DOHH2 (cell line): ENCODE measurements at regions not wholly inside any gene's neighbourhood (a gene's known extent, or its start where the extent isn't known, plus 50 kb on each side); places are given as distances from the start of the nearest gene placed in this dataset.

ENCODE experiments used
- H3F3A ChIP-seq: fragments of 200-600 bp; sonication (generic), shearing (Covaris generic); 2 replicates; pipeline ENCODE4 v1.6.0; 2016; ENCODE audit warnings: antibody characterized with exemption, mild to moderate bottlenecking; ENCODE audit not compliant: control insufficient read depth, insufficient read depth
- H3K27ac ChIP-seq: fragments of 200-600 bp; sonication (generic); 2 replicates; pipeline ENCODE4 v1.5.1; 2014; ENCODE audit warnings: low read depth, mild to moderate bottlenecking, low read length, moderate library complexity
- H3K27me3 ChIP-seq: fragments of 200-600 bp; sonication (generic); 2 replicates; pipeline ENCODE4 v1.6.1; 2014; ENCODE audit warnings: mild to moderate bottlenecking, low read length, mixed read lengths; ENCODE audit not compliant: control insufficient read depth
- H3K36me3 ChIP-seq: fragments of 200-600 bp; sonication (generic); 2 replicates; pipeline ENCODE4 v1.6.1; 2014; ENCODE audit warnings: mild to moderate bottlenecking, low read length, moderate library complexity, mixed read lengths; ENCODE audit not compliant: control insufficient read depth
- H3K4me1 ChIP-seq: fragments of 200-600 bp; sonication (generic); 2 replicates; pipeline ENCODE4 v1.6.1; 2014; ENCODE audit warnings: mild to moderate bottlenecking, low read length, mixed read lengths; ENCODE audit not compliant: control insufficient read depth
- H3K4me2 ChIP-seq: fragments of 200-600 bp; sonication (generic); 2 replicates; pipeline ENCODE4 v1.6.0; 2014; ENCODE audit warnings: mild to moderate bottlenecking, low read length, moderate library complexity
- H3K4me3 ChIP-seq: fragments of 200-600 bp; sonication (generic); 2 replicates; pipeline ENCODE4 v1.5.1; 2014; ENCODE audit warnings: mild to moderate bottlenecking, low read length, mixed read lengths
- H3K79me2 ChIP-seq: fragments of 200-600 bp; sonication (generic); 2 replicates; pipeline ENCODE4 v1.6.1; 2014; ENCODE audit warnings: mild to moderate bottlenecking, low read length, mixed read lengths; ENCODE audit not compliant: control insufficient read depth
- H3K9me2 ChIP-seq: fragments of 200-600 bp; sonication (generic); replicated peaks from 2 replicates; pipeline ENCODE4 v1.6.1; 2014; ENCODE audit warnings: mild to moderate bottlenecking, low read length, mixed read lengths; ENCODE audit not compliant: control insufficient read depth
- H3K9me3 ChIP-seq: fragments of 200-600 bp; sonication (generic); 2 replicates; pipeline ENCODE4 v1.6.1; 2014; ENCODE audit warnings: antibody characterized with exemption, low read length, mixed read lengths; ENCODE audit not compliant: control insufficient read depth, insufficient read depth
- H4K20me1 ChIP-seq: fragments of 200-600 bp; sonication (generic); 2 replicates; pipeline ENCODE4 v1.6.0; 2014; ENCODE audit warnings: low read depth, mild to moderate bottlenecking, antibody characterized with exemption, low read length, moderate library complexity; ENCODE audit not compliant: control insufficient read depth, insufficient read depth
- CTCF ChIP-seq: fragments of 200-600 bp; sonication (generic); IDR thresholded peaks from one replicate; pipeline ENCODE4 v1.5.1; 2014; ENCODE audit warnings: antibody characterized with exemption, mild to moderate bottlenecking, low read depth, low read length; ENCODE audit not compliant: poor library complexity, severe bottlenecking
- EZH2phosphoT487 ChIP-seq: fragments of 200-600 bp; sonication (generic); IDR thresholded peaks from 2 replicates; pipeline ENCODE4 v1.6.1; 2017; ENCODE audit warnings: borderline replicate concordance, mild to moderate bottlenecking, antibody characterized with exemption, low read length, moderate library complexity, mixed read lengths

- Histone ChIP-seq H3K4me1 (no peaks in the 10 kb centered on the region), H3K9me2 (no peaks in the 10 kb centered on the region)
Observed at GRCh38 chr1:221449801-221450470, 292.0 kb downstream of the DUSP10 start.

GRCh38 chr1:221451741-221452140, 290.1 kb downstream of the DUSP10 start:
- no peaks in the 10 kb centered on the region for H3K9me2 ChIP-seq
- H3K4me1 ChIP-seq: no peaks in the 10 kb centered on the region
- H4K20me1 ChIP-seq: no peaks in the 10 kb centered on the region

More at GRCh38 chr1:221449801-221450470, 292.0 kb downstream of the DUSP10 start:
- Histone ChIP-seq H3F3A (no peaks in the 10 kb centered on the region), H3K27me3 (no peaks in the 10 kb centered on the region), H3K4me2 (no peak overlapping the region), H3K36me3 (no peaks in the 10 kb centered on the region), H3K9me3 (no peaks in the 10 kb centered on the region), H3K79me2 (no peaks in the 10 kb centered on the region), H3K4me3 (no peak overlapping the region), H3K27ac (no peak overlapping the region), H4K20me1 (no peaks in the 10 kb centered on the region)
- TF ChIP-seq EZH2phosphoT487: no peak
- TF ChIP-seq CTCF: no peak

GRCh38 chr1:221454096-221454495, 287.8 kb downstream of the DUSP10 start:
- H4K20me1 ChIP-seq: no peaks in the 10 kb centered on the region
- H3K36me3 ChIP-seq: no peaks in the 10 kb centered on the region
- no peaks in the 10 kb centered on the region for H3F3A ChIP-seq
- no peaks in the 10 kb centered on the region for H3K79me2 ChIP-seq
- no peak overlapping the region for H3K4me3 ChIP-seq
- TF ChIP-seq EZH2phosphoT487 (no peak), CTCF (no peak)
- no peak overlapping the region for H3K4me2 ChIP-seq
- H3K27ac ChIP-seq: no peak overlapping the region
- no peaks in the 10 kb centered on the region for H3K4me1 ChIP-seq
- H3K27me3 ChIP-seq: no peaks in the 10 kb centered on the region
- H3K9me2 ChIP-seq: no peaks in the 10 kb centered on the region
- no peaks in the 10 kb centered on the region for H3K9me3 ChIP-seq

More at GRCh38 chr1:221451741-221452140, 290.1 kb downstream of the DUSP10 start:
- H3F3A ChIP-seq: no peaks in the 10 kb centered on the region
- no peaks in the 10 kb centered on the region for H3K27me3 ChIP-seq
- TF ChIP-seq EZH2phosphoT487 (no peak), CTCF (no peak)
- H3K79me2 ChIP-seq: no peaks in the 10 kb centered on the region
- no peak overlapping the region for H3K27ac ChIP-seq
- H3K4me2 ChIP-seq: no peak overlapping the region
- H3K9me3 ChIP-seq: no peaks in the 10 kb centered on the region
- no peak overlapping the region for H3K4me3 ChIP-seq
- H3K36me3 ChIP-seq: no peaks in the 10 kb centered on the region
